HepG2 (cell line): ENCODE measurements at regions not wholly inside any gene's neighbourhood (a gene's known extent, or its start where the extent isn't known, plus 50 kb on each side); places are given as distances from the start of the nearest gene placed in this dataset.

Source experiments
- CTCF ChIP-seq: sonication (generic); formaldehyde crosslinking; IDR thresholded peaks from 2 replicates; pipeline ENCODE4 v1.5.0; 2020; ENCODE audit warnings: mild to moderate bottlenecking, missing genetic modification reagents, moderate library complexity
- ZNF138 ChIP-seq: sonication (generic); formaldehyde crosslinking; IDR thresholded peaks from 2 replicates; pipeline ENCODE4 v1.5.0; 2020; ENCODE audit warnings: mild to moderate bottlenecking, low read depth, missing genetic modification reagents

- TF ChIP-seq ZNF138 (CRISPR knock-in tag): no peak
- TF ChIP-seq CTCF (CRISPR knock-in tag): no peak
Observed at GRCh38 chr4:176002007-176002613, 63.5 kb upstream of the WDR17 start.
